ENCODE measurements at regions not wholly inside any gene's neighbourhood (a gene's known extent, or its start where the extent isn't known, plus 50 kb on each side); places are given as distances from the start of the nearest gene placed in this dataset.

DNA sequence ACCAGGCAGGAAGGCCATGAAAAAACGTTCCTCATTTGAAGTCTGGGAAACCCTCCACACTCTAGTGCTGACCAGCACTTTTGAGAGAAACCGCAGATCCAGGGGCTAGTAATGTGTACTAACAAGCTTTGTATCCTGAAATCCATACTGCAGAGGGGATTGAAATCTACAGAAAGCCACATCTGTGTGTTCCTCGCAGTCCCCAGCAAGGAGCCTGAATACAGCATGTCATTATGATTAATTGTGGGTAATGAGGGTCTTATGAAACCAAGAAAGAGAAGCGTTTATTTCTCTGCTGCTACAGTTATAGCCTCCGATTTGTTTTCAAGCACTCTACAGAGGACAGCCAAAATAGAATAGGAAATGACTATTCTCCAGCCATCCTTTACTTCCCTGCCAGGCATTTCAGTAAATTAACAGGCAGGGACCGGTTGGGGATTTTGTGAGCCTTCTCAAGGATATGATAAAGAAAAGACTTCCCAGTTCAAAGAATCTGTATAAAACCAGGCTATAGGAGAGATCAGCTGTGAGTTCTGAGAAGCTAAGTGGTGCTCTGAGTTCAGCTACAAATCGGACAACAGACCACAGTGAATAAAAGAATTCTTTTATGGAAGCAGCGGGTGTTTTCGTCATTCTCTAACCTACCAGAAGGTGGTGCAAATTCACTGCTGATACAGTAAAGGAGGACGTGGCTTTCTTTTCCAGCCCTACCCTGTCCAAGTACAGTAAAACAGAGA, 133.4 kb downstream of the INSIG2 start:
- TF ChIP-seq, protein P1, sequence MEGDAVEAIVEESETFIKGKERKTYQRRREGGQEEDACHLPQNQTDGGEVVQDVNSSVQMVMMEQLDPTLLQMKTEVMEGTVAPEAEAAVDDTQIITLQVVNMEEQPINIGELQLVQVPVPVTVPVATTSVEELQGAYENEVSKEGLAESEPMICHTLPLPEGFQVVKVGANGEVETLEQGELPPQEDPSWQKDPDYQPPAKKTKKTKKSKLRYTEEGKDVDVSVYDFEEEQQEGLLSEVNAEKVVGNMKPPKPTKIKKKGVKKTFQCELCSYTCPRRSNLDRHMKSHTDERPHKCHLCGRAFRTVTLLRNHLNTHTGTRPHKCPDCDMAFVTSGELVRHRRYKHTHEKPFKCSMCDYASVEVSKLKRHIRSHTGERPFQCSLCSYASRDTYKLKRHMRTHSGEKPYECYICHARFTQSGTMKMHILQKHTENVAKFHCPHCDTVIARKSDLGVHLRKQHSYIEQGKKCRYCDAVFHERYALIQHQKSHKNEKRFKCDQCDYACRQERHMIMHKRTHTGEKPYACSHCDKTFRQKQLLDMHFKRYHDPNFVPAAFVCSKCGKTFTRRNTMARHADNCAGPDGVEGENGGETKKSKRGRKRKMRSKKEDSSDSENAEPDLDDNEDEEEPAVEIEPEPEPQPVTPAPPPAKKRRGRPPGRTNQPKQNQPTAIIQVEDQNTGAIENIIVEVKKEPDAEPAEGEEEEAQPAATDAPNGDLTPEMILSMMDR (IDR thresholded peaks at IDR 0.05 in 2 of 3, conservative IDR thresholded peaks at IDR 0.05 in 1 of 3; ENCODE audit: control insufficient read depth in 2 of 3, extremely low read depth in 1 of 3, insufficient read depth in 1 of 3, low read depth in 3 of 3, low read length in 3 of 3) = peak; percentile 61 to 88 (median 64)
- TF ChIP-seq MTA3 (IDR thresholded peaks at IDR 0.05; ENCODE audit: borderline replicate concordance, low read length) = no peak
- no peak for TF ChIP-seq ZNF274 (IDR thresholded peaks at IDR 0.05; ENCODE audit: insufficient read depth, insufficient read length)
- TF ChIP-seq, protein P2, sequence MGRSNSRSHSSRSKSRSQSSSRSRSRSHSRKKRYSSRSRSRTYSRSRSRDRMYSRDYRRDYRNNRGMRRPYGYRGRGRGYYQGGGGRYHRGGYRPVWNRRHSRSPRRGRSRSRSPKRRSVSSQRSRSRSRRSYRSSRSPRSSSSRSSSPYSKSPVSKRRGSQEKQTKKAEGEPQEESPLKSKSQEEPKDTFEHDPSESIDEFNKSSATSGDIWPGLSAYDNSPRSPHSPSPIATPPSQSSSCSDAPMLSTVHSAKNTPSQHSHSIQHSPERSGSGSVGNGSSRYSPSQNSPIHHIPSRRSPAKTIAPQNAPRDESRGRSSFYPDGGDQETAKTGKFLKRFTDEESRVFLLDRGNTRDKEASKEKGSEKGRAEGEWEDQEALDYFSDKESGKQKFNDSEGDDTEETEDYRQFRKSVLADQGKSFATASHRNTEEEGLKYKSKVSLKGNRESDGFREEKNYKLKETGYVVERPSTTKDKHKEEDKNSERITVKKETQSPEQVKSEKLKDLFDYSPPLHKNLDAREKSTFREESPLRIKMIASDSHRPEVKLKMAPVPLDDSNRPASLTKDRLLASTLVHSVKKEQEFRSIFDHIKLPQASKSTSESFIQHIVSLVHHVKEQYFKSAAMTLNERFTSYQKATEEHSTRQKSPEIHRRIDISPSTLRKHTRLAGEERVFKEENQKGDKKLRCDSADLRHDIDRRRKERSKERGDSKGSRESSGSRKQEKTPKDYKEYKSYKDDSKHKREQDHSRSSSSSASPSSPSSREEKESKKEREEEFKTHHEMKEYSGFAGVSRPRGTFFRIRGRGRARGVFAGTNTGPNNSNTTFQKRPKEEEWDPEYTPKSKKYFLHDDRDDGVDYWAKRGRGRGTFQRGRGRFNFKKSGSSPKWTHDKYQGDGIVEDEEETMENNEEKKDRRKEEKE (IDR thresholded peaks at IDR 0.05) = no peak
- no peak for TF ChIP-seq CEBPB (IDR thresholded peaks at IDR 0.05; ENCODE audit: borderline replicate concordance in 1 of 2, low read depth in 2 of 2, low read length in 2 of 2)
- TF ChIP-seq NRF1 (conservative IDR thresholded peaks at IDR 0.05; ENCODE audit: low read depth, low read length) = no peak
- TF ChIP-seq HCFC1 (IDR thresholded peaks at IDR 0.05; ENCODE audit: low read length) = no peak
- TF ChIP-seq, protein P3, sequence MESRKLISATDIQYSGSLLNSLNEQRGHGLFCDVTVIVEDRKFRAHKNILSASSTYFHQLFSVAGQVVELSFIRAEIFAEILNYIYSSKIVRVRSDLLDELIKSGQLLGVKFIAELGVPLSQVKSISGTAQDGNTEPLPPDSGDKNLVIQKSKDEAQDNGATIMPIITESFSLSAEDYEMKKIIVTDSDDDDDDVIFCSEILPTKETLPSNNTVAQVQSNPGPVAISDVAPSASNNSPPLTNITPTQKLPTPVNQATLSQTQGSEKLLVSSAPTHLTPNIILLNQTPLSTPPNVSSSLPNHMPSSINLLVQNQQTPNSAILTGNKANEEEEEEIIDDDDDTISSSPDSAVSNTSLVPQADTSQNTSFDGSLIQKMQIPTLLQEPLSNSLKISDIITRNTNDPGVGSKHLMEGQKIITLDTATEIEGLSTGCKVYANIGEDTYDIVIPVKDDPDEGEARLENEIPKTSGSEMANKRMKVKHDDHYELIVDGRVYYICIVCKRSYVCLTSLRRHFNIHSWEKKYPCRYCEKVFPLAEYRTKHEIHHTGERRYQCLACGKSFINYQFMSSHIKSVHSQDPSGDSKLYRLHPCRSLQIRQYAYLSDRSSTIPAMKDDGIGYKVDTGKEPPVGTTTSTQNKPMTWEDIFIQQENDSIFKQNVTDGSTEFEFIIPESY (IDR thresholded peaks at IDR 0.05) = no peak
- TF ChIP-seq POLR2A (IDR thresholded peaks at IDR 0.05; ENCODE audit: low read depth, low read length) = no peak
- no peak for TF ChIP-seq SP1 (IDR thresholded peaks at IDR 0.05; ENCODE audit: low read depth, low read length)
- no peak for TF ChIP-seq NR2F1 (conservative IDR thresholded peaks at IDR 0.05)
- no peak for TF ChIP-seq SRF (IDR thresholded peaks at IDR 0.05; ENCODE audit: low read depth in 2 of 2, low read length in 2 of 2)
- TF ChIP-seq EP300 (IDR thresholded peaks at IDR 0.05; ENCODE audit: borderline replicate concordance in 1 of 2, control insufficient read depth in 1 of 2, low read depth in 2 of 2, low read length in 2 of 2) = no peak
- TF ChIP-seq EZH2 (IDR thresholded peaks at IDR 0.05; ENCODE audit: borderline replicate concordance, control insufficient read depth, low read depth, low read length) = no peak

Data from GM12878 (cell line).